IPS-11a (cell line): ENCODE measurements at regions not wholly inside any gene's neighbourhood (a gene's known extent, or its start where the extent isn't known, plus 50 kb on each side); places are given as distances from the start of the nearest gene placed in this dataset.

Experiments used
- H3K4me3 ChIP-seq: one replicate; pipeline ENCODE4 v1.5.1; 2013; ENCODE audit warnings: low read depth, low read length, control low read depth

GRCh38 chr3:17995769-17996168, 253.3 kb upstream of the TBC1D5 start:
- no peak overlapping the region for H3K4me3 ChIP-seq

- H3K4me3 ChIP-seq = no peak overlapping the region
These were observed 251.7 kb upstream of the TBC1D5 start for GRCh38 chr3:17994167-17994566.

GRCh38 chr3:17990390-17990789, 248.0 kb upstream of the TBC1D5 start:
- H3K4me3 ChIP-seq = no peak overlapping the region

- H3K4me3 ChIP-seq = no peak overlapping the region
These were observed 244.0 kb upstream of the TBC1D5 start for GRCh38 chr3:17986348-17986816.

- H3K4me3 ChIP-seq = no peak overlapping the region
These were observed 243.4 kb upstream of the TBC1D5 start for GRCh38 chr3:17985658-17986347.

- no peak overlapping the region for H3K4me3 ChIP-seq
These were observed 240.7 kb upstream of the TBC1D5 start for GRCh38 chr3:17983106-17983505.

- H3K4me3 ChIP-seq = no peak overlapping the region
These were observed 239.9 kb upstream of the TBC1D5 start for GRCh38 chr3:17982211-17982880.

GRCh38 chr3:17980863-17981262, 238.4 kb upstream of the TBC1D5 start:
- no peak overlapping the region for H3K4me3 ChIP-seq

- no peak overlapping the region for H3K4me3 ChIP-seq
These were observed 237.5 kb upstream of the TBC1D5 start for GRCh38 chr3:17979911-17980310.

GRCh38 chr3:17979252-17979651, 236.8 kb upstream of the TBC1D5 start:
- no peak overlapping the region for H3K4me3 ChIP-seq

- no peak overlapping the region for H3K4me3 ChIP-seq
These were observed 231.9 kb upstream of the TBC1D5 start for GRCh38 chr3:17974206-17974841.

- no peak overlapping the region for H3K4me3 ChIP-seq
These were observed 230.8 kb upstream of the TBC1D5 start for GRCh38 chr3:17972959-17973906.

GRCh38 chr3:17972476-17972875, 230.0 kb upstream of the TBC1D5 start:
- no peak overlapping the region for H3K4me3 ChIP-seq

- no peak overlapping the region for H3K4me3 ChIP-seq
These were observed 229.6 kb upstream of the TBC1D5 start for GRCh38 chr3:17972030-17972429.

- no peak overlapping the region for H3K4me3 ChIP-seq
These were observed 227.6 kb upstream of the TBC1D5 start for GRCh38 chr3:17969985-17970568.

- no peak overlapping the region for H3K4me3 ChIP-seq
These were observed 226.8 kb upstream of the TBC1D5 start for GRCh38 chr3:17969244-17969643.

GRCh38 chr3:17967953-17968607, 225.6 kb upstream of the TBC1D5 start:
- no peak overlapping the region for H3K4me3 ChIP-seq

GRCh38 chr3:17967111-17967510, 224.7 kb upstream of the TBC1D5 start:
- no peak overlapping the region for H3K4me3 ChIP-seq

- no peak overlapping the region for H3K4me3 ChIP-seq
These were observed 222.9 kb upstream of the TBC1D5 start for GRCh38 chr3:17965331-17965730.

GRCh38 chr3:17964108-17964507, 221.7 kb upstream of the TBC1D5 start:
- no peak overlapping the region for H3K4me3 ChIP-seq
